SH-SY5Y (cell line): ENCODE measurements at regions not wholly inside any gene's neighbourhood (a gene's known extent, or its start where the extent isn't known, plus 50 kb on each side); places are given as distances from the start of the nearest gene placed in this dataset.

ENCODE experiments used
- GATA2 ChIP-seq: IDR thresholded peaks from 2 replicates; pipeline ENCODE4 v1.6.1; 2011; ENCODE audit warnings: mild to moderate bottlenecking, low read depth, low read length
- GATA3 ChIP-seq: IDR thresholded peaks from 2 replicates; pipeline ENCODE4 v1.6.1; 2011; ENCODE audit warnings: low read depth, mild to moderate bottlenecking, low read length, moderate library complexity

- TF ChIP-seq GATA3 (no peak), GATA2 (no peak)
These were observed 293.6 kb downstream of the PLPP3 start for GRCh38 chr1:56285554-56286402.

GRCh38 chr1:56284928-56285327 is 294.4 kb downstream of the PLPP3 start:
- TF ChIP-seq GATA3 = no peak
- TF ChIP-seq GATA2 = no peak

- no peak for TF ChIP-seq GATA2
- TF ChIP-seq GATA3 = no peak
These were observed 301.3 kb downstream of the PLPP3 start for GRCh38 chr1:56278061-56278460.

GRCh38 chr1:56268519-56269140 is 310.7 kb downstream of the PLPP3 start:
- TF ChIP-seq GATA3 (no peak), GATA2 (no peak)

GRCh38 chr1:56267611-56268010 is 311.8 kb downstream of the PLPP3 start:
- TF ChIP-seq GATA2 = no peak
- TF ChIP-seq GATA3 = no peak

- TF ChIP-seq GATA3 = no peak
- TF ChIP-seq GATA2 = no peak
These were observed 313.0 kb downstream of the PLPP3 start for GRCh38 chr1:56266359-56266758.

GRCh38 chr1:56265216-56265615 is 314.1 kb downstream of the PLPP3 start:
- TF ChIP-seq GATA3 (no peak), GATA2 (no peak)

GRCh38 chr1:56263908-56264307 is 315.5 kb downstream of the PLPP3 start:
- TF ChIP-seq GATA2 (no peak), GATA3 (no peak)

GRCh38 chr1:56258371-56258770 is 321.0 kb downstream of the PLPP3 start:
- TF ChIP-seq GATA2 (no peak), GATA3 (no peak)

GRCh38 chr1:56257726-56258125 is 321.6 kb downstream of the PLPP3 start:
- TF ChIP-seq GATA2 (no peak), GATA3 (no peak)

- no peak for TF ChIP-seq GATA3
- TF ChIP-seq GATA2 = no peak
These were observed 323.0 kb downstream of the PLPP3 start for GRCh38 chr1:56256153-56257000.

GRCh38 chr1:56255516-56256152 is 323.7 kb downstream of the PLPP3 start:
- TF ChIP-seq GATA3 (no peak), GATA2 (no peak)

- TF ChIP-seq GATA3 (no peak), GATA2 (no peak)
These were observed 325.2 kb downstream of the PLPP3 start for GRCh38 chr1:56254130-56254529.

GRCh38 chr1:56250809-56251208 is 328.6 kb downstream of the PLPP3 start:
- TF ChIP-seq GATA2 (no peak), GATA3 (no peak)

- TF ChIP-seq GATA3 (no peak), GATA2 (no peak)
These were observed 330.1 kb downstream of the PLPP3 start for GRCh38 chr1:56249234-56249633.
